ENCODE measurements at regions not wholly inside any gene's neighbourhood (a gene's known extent, or its start where the extent isn't known, plus 50 kb on each side); places are given as distances from the start of the nearest gene placed in this dataset.

GRCh38 chr10:78254013-78254412 lies 220.3 kb downstream of the RPS24 start:
- Histone ChIP-seq H3K9me3 (ENCODE audit: control insufficient read depth, insufficient read depth, low read length) (no peaks in the 10 kb centered on the region), H3K27ac (ENCODE audit: low read length) (no peak overlapping the region), H3K4me3 (ENCODE audit: low read length) (no peak overlapping the region), H3K4me1 (ENCODE audit: control insufficient read depth, insufficient read depth, low read length) (no peaks in the 10 kb centered on the region), H3K36me3 (ENCODE audit: control insufficient read depth, insufficient read depth, low read length) (no peaks in the 10 kb centered on the region), H3K27me3 (ENCODE audit: control insufficient read depth, insufficient read depth, low read length) (no peaks in the 10 kb centered on the region)
- DNase-seq (ENCODE audit: low read depth, low spot score) = no peak
- no CpG with 5 or more reads among the region's 3 CpGs for WGBS (ENCODE audit: insufficient coverage, insufficient read length)

DNA sequence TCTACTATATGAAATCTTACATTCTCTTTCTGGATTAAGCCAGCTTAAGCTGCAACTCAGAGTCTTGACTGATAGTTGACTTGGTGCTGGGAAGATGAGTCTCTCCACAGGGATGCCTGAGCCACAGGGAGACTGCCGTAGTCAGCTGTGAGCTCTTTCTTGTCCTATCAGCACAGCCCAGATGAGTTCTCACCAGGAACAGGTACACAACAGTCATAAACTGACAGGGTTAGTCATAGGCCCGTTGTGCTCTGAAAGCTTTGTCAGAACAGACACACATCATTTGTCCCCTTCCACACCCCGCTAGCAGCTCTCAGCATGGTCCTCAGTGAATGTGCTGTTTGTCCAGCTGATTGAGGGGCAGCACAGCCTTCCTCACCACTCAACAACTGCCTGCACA lies 221.6 kb downstream of the RPS24 start:
- Histone ChIP-seq H3K27ac (ENCODE audit: low read length) (no peak overlapping the region), H3K4me3 (ENCODE audit: low read length) (no peak overlapping the region), H3K9me3 (ENCODE audit: control insufficient read depth, insufficient read depth, low read length) (no peaks in the 10 kb centered on the region), H3K36me3 (ENCODE audit: control insufficient read depth, insufficient read depth, low read length) (no peaks in the 10 kb centered on the region), H3K27me3 (ENCODE audit: control insufficient read depth, insufficient read depth, low read length) (no peaks in the 10 kb centered on the region), H3K4me1 (ENCODE audit: control insufficient read depth, insufficient read depth, low read length) (no peaks in the 10 kb centered on the region)
- no CpG with 5 or more reads among the region's 3 CpGs for WGBS (ENCODE audit: insufficient coverage, insufficient read length)
- no peak for DNase-seq (ENCODE audit: low read depth, low spot score)

DNA sequence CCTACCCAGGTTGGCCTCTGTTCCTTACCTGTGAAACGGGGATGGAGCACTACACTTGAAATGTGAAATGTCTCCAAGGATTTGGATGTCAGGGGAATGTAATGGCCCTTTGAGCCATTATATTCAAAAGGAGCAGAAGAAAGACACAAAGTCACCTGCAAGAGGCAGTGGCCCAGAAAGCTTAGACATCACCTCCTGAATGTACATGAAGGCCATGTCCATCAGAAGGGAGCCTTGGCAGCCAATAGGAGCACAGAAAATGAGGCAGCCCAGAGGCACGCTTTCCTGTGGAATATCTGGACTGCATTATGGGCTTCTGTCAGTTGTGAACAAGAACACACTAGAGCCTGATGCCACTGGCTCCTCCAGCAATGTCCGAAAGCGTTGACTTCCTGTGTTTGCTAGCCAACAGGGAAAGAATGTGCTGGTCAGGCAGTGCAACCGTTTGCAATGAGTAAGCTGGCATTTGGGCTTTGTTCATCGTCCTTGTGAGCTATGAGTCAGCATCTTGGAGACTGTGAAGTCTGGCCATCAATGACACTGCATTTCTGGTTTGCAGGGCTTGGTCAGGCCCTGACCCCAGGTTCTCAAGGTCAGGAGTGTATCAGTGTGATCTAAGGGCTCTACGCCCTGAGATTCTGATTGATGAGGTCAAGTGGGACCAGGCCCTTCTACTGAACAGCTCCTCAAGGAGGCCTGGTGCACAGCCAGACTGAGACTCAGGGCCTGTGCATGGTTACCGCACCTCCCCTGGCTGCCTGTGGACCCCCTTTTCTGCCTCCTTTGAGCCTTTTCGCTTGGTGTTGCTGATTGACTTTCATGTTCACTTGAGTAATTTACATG lies 222.4 kb downstream of the RPS24 start:
- Histone ChIP-seq H3K4me1 (ENCODE audit: control insufficient read depth, insufficient read depth, low read length) (no peaks in the 10 kb centered on the region), H3K27ac (ENCODE audit: low read length) (no peak overlapping the region), H3K9me3 (ENCODE audit: control insufficient read depth, insufficient read depth, low read length) (no peaks in the 10 kb centered on the region), H3K27me3 (ENCODE audit: control insufficient read depth, insufficient read depth, low read length) (no peaks in the 10 kb centered on the region), H3K4me3 (ENCODE audit: low read length) (no peak overlapping the region), H3K36me3 (ENCODE audit: control insufficient read depth, insufficient read depth, low read length) (no peaks in the 10 kb centered on the region)
- DNase-seq (ENCODE audit: low read depth, low spot score) = no peak
- WGBS (ENCODE audit: insufficient coverage, insufficient read length) = no CpG with 5 or more reads among the region's 9 CpGs

DNA sequence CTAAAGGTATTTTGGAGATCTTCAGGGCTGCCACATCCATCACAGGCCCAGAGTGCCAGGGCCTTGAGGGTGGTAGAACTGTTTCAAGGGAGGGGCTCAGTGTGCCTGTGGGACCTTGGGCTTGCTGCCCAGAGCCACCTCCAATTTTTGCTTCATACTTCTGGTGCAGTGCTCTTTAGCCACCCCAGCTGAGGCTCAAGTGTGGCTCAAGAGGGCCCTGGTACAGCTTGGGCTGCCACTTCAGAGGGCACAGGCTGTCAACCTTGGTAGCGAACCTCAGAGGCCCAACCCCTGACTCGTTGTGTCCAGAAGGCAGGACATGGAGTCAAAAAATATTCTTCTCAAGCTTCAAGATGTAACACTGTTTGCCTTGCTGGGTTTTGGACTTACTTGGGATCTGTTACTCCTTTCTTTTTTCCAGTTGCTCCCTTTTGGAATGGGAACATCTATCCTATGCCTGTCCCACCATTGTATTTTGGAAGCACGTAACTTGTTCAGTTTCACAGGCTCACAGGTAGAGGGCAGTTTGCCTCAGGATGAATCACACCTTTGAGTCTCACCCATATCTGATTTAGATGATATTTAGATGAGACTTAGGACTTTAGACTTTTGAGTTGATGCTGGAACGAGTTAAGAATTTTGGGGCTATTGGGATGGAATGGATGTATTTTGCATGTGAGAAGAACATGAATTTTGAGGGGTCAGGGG lies 224.8 kb downstream of the RPS24 start:
- H3K27ac ChIP-seq (ENCODE audit: low read length) = no peak overlapping the region
- DNase-seq (ENCODE audit: low read depth, low spot score) = no peak
- H3K4me1 ChIP-seq (ENCODE audit: control insufficient read depth, insufficient read depth, low read length) = no peaks in the 10 kb centered on the region
- no peak overlapping the region for H3K4me3 ChIP-seq (ENCODE audit: low read length)
- no CpG with 5 or more reads among the region's 4 CpGs for WGBS (ENCODE audit: insufficient coverage, insufficient read length)
- H3K9me3 ChIP-seq (ENCODE audit: control insufficient read depth, insufficient read depth, low read length) = no peaks in the 10 kb centered on the region
- H3K27me3 ChIP-seq (ENCODE audit: control insufficient read depth, insufficient read depth, low read length) = no peaks in the 10 kb centered on the region
- H3K36me3 ChIP-seq (ENCODE audit: control insufficient read depth, insufficient read depth, low read length) = no peaks in the 10 kb centered on the region

- no peak for DNase-seq (ENCODE audit: low read depth, low spot score)
- Histone ChIP-seq H3K4me3 (ENCODE audit: low read length) (no peak overlapping the region), H3K4me1 (ENCODE audit: control insufficient read depth, insufficient read depth, low read length) (no peaks in the 10 kb centered on the region), H3K27me3 (ENCODE audit: control insufficient read depth, insufficient read depth, low read length) (no peaks in the 10 kb centered on the region), H3K9me3 (ENCODE audit: control insufficient read depth, insufficient read depth, low read length) (no peaks in the 10 kb centered on the region), H3K27ac (ENCODE audit: low read length) (no peak overlapping the region), H3K36me3 (ENCODE audit: control insufficient read depth, insufficient read depth, low read length) (no peaks in the 10 kb centered on the region)
- no CpG with 5 or more reads among the region's 3 CpGs for WGBS (ENCODE audit: insufficient coverage, insufficient read length)
Measured at GRCh38 chr10:78259391-78259790, 225.7 kb downstream of the RPS24 start.

DNA sequence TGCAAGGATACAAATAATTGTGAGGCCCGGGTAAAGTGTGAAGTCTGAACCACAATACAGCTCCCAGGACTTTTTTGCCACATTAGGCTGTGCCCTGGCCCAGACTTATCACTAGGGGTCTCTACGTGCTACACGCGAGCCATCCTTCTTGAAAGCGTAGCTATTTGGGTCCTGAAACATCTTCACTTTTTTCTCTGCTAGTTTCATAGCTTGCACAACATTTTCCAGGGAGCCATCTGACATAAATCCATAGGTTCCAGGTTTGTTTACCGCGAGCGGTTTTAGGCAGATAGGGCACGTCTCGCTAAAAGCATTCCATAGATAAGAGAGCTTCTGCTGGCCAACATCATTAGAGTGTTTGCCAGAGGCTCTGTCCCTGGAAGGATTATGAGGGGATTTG lies 226.5 kb downstream of the RPS24 start:
- no CpG with 5 or more reads among the region's 10 CpGs for WGBS (ENCODE audit: insufficient coverage, insufficient read length)
- Histone ChIP-seq H3K9me3 (ENCODE audit: control insufficient read depth, insufficient read depth, low read length) (no peaks in the 10 kb centered on the region), H3K27ac (ENCODE audit: low read length) (no peak overlapping the region), H3K4me3 (ENCODE audit: low read length) (no peak overlapping the region), H3K4me1 (ENCODE audit: control insufficient read depth, insufficient read depth, low read length) (no peaks in the 10 kb centered on the region), H3K27me3 (ENCODE audit: control insufficient read depth, insufficient read depth, low read length) (no peaks in the 10 kb centered on the region), H3K36me3 (ENCODE audit: control insufficient read depth, insufficient read depth, low read length) (no peaks in the 10 kb centered on the region)
- DNase-seq (ENCODE audit: low read depth, low spot score) = no peak

DNA sequence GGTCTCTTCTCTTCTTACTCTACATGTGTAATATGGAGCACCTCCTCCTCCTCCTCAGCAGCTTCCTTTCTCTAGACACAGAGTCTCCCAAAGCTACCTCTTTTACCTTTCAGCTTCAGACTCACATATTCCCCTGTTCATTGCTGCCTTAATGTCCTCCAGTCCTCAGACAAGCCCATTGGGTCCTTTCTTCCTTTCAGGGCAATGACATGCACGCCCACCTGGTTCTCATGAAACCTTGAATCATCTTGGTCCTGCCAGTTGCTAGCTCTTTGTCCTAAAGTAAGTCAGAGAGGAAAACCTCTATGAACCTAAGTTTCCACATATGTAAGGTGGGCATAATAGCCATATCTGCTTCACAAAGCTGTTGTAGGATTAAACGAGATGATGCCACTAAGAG lies 227.0 kb downstream of the RPS24 start:
- Histone ChIP-seq H3K4me3 (ENCODE audit: low read length) (no peak overlapping the region), H3K27ac (ENCODE audit: low read length) (no peak overlapping the region), H3K27me3 (ENCODE audit: control insufficient read depth, insufficient read depth, low read length) (no peaks in the 10 kb centered on the region), H3K4me1 (ENCODE audit: control insufficient read depth, insufficient read depth, low read length) (no peaks in the 10 kb centered on the region), H3K36me3 (ENCODE audit: control insufficient read depth, insufficient read depth, low read length) (no peaks in the 10 kb centered on the region), H3K9me3 (ENCODE audit: control insufficient read depth, insufficient read depth, low read length) (no peaks in the 10 kb centered on the region)
- WGBS (ENCODE audit: insufficient coverage, insufficient read length) = no CpG with 5 or more reads among the region's 2 CpGs
- DNase-seq (ENCODE audit: low read depth, low spot score) = no peak

DNA sequence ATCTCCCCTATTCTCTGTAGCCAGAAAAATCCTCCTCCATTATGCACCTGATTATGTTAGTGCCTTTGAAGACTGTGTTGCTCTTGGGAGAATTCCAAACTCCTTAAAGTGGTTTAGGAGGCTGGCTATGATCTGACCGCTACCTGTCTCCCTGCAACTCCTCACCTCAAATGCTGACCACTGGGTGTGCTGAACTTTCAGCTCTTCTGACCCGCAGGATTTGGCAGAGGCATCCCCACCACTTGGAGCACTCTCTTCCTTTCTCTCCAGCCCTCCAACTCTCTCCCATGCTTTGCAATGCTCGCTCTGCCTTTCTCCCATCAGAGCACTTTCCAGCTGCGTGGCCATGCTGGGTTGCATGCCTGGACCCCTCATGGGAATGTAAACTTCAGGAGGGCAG lies 227.6 kb downstream of the RPS24 start:
- WGBS (ENCODE audit: insufficient coverage, insufficient read length) = no CpG with 5 or more reads among the region's 4 CpGs
- no peak overlapping the region for H3K27ac ChIP-seq (ENCODE audit: low read length)
- H3K36me3 ChIP-seq (ENCODE audit: control insufficient read depth, insufficient read depth, low read length) = no peaks in the 10 kb centered on the region
- no peaks in the 10 kb centered on the region for H3K4me1 ChIP-seq (ENCODE audit: control insufficient read depth, insufficient read depth, low read length)
- no peaks in the 10 kb centered on the region for H3K9me3 ChIP-seq (ENCODE audit: control insufficient read depth, insufficient read depth, low read length)
- no peak for DNase-seq (ENCODE audit: low read depth, low spot score)
- no peak overlapping the region for H3K4me3 ChIP-seq (ENCODE audit: low read length)
- H3K27me3 ChIP-seq (ENCODE audit: control insufficient read depth, insufficient read depth, low read length) = no peaks in the 10 kb centered on the region

DNA sequence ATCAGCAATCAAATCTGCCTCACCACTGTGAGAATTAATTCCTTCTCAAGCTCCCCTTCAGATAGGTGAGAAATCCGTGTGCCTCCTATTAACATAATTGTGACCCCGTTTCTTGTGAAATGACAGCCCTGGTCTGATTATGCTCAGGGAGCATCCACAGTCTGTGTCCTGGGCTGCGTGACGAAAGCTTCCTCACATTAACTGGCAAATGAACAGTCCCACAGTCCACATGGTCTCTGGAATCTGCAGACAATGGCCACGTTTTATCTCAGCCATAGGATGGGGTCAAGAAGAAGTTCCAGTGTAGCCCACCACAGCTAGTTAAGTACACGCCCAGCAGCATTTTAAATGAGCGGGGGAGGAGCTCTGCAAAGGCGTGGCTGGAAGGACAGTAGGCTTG lies 229.2 kb downstream of the RPS24 start:
- Histone ChIP-seq H3K4me1 (ENCODE audit: control insufficient read depth, insufficient read depth, low read length) (no peaks in the 10 kb centered on the region), H3K4me3 (ENCODE audit: low read length) (no peak overlapping the region), H3K9me3 (ENCODE audit: control insufficient read depth, insufficient read depth, low read length) (no peaks in the 10 kb centered on the region), H3K27me3 (ENCODE audit: control insufficient read depth, insufficient read depth, low read length) (no peaks in the 10 kb centered on the region), H3K36me3 (ENCODE audit: control insufficient read depth, insufficient read depth, low read length) (no peaks in the 10 kb centered on the region), H3K27ac (ENCODE audit: low read length) (no peak overlapping the region)
- WGBS (ENCODE audit: insufficient coverage, insufficient read length) = no CpG with 5 or more reads among the region's 8 CpGs
- DNase-seq (ENCODE audit: low read depth, low spot score) = no peak

GRCh38 chr10:78263521-78263988 lies 229.9 kb downstream of the RPS24 start:
- WGBS (ENCODE audit: insufficient coverage, insufficient read length) = no CpG with 5 or more reads among the region's 5 CpGs
- DNase-seq (ENCODE audit: low read depth, low spot score) = no peak

More at GRCh38 chr10:78263521-78263988, 229.9 kb downstream of the RPS24 start:
- Histone ChIP-seq H3K4me3 (ENCODE audit: low read length) (no peak overlapping the region), H3K9me3 (ENCODE audit: control insufficient read depth, insufficient read depth, low read length) (no peaks in the 10 kb centered on the region), H3K27me3 (ENCODE audit: control insufficient read depth, insufficient read depth, low read length) (no peaks in the 10 kb centered on the region), H3K4me1 (ENCODE audit: control insufficient read depth, insufficient read depth, low read length) (no peaks in the 10 kb centered on the region), H3K36me3 (ENCODE audit: control insufficient read depth, insufficient read depth, low read length) (no peaks in the 10 kb centered on the region), H3K27ac (ENCODE audit: low read length) (no peak overlapping the region)
